ENCODE measurements at regions not wholly inside any gene's neighbourhood (a gene's known extent, or its start where the extent isn't known, plus 50 kb on each side); places are given as distances from the start of the nearest gene placed in this dataset.

DNA sequence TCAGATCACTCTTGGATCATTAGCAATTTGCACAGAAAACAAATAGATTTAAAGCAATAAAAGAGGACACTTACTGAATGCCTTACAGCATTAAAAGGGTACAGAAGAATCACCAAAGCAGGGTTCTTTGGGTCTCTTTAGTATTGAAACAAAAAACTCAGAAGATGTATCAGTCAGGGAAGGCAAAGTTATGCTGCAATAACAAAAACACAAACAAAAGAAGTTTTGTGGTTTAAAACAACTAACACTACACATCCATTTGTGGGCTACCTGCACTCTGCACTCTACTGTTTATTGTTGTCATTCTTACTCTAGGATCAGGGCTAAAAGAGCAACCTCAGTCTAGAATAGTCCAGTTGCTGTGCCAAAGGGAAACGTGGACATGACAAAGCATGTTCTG lies 216.4 kb downstream of the GPAM start:
- H3K36me3 ChIP-seq (ENCODE audit: control insufficient read depth in 2 of 2, insufficient read depth in 2 of 2, low read length in 1 of 2): no peaks in the 10 kb centered on the region
- H3K9ac ChIP-seq (ENCODE audit: control insufficient read depth, insufficient read depth, low read length): no peak overlapping the region
- H3K9me3 ChIP-seq (replicated peaks; ENCODE audit: control insufficient read depth, insufficient read depth, low read length): no peaks in the 10 kb centered on the region
- ATAC-seq: no peak
- no peaks in the 10 kb centered on the region for H3K27me3 ChIP-seq (replicated peaks in 1 of 2; ENCODE audit: control insufficient read depth in 2 of 2, insufficient read depth in 2 of 2, low read length in 1 of 2)
- intact Hi-C loops (cut with micrococcal nuclease; ENCODE audit: unreplicated experiment): no loop called here
- in situ Hi-C loops (cut with MboI): no loop called here
- no peak overlapping the region for H3K4me2 ChIP-seq (ENCODE audit: control insufficient read depth, insufficient read depth)
- ChIA-PET CTCF (no interaction called here), POLR2A (no interaction called here), RAD21 (ENCODE audit: unreplicated experiment) (no interaction called here), SMC1A (ENCODE audit: uncharacterized antibody, unreplicated experiment) (no interaction called here)
- H3K4me1 ChIP-seq (ENCODE audit: control insufficient read depth, insufficient read depth, low read length): no peaks in the 10 kb centered on the region
- H3K27ac ChIP-seq (ENCODE audit: control insufficient read depth, insufficient read depth): no peak overlapping the region
- H3K4me3 ChIP-seq: no peak overlapping the region
- H3K79me2 ChIP-seq (ENCODE audit: control insufficient read depth, insufficient read depth, low read length): no peaks in the 10 kb centered on the region
- no peak for FAIRE-seq
- H4K20me1 ChIP-seq (ENCODE audit: control insufficient read depth, insufficient read depth): no peaks in the 10 kb centered on the region
- no peak overlapping the region for H2AFZ ChIP-seq (ENCODE audit: control insufficient read depth, low read depth, low read length)
- no peak for DNase-seq (ENCODE audit: low read depth, low spot score)
- BruUV-seq (replicated peaks): no TSS peak
- WGBS (ENCODE audit: insufficient coverage, insufficient replicate concordance, low lambda C conversion rate, missing lambda C conversion rate): 0% methylated on average over 1 of the region's 1 CpG
- TF ChIP-seq FOXM1 (IDR thresholded peaks at IDR 0.05; ENCODE audit: low read depth, low read length): no peak
- TF ChIP-seq IRF5 (IDR thresholded peaks at IDR 0.05; ENCODE audit: borderline replicate concordance): no peak
- TF ChIP-seq ZNF207 (IDR thresholded peaks at IDR 0.05; ENCODE audit: borderline replicate concordance): no peak
- TF ChIP-seq USF1 (IDR thresholded peaks at IDR 0.05; ENCODE audit: borderline replicate concordance, extremely low read length, insufficient read depth, low read depth, low read length): no peak
- TF ChIP-seq EP300 (IDR thresholded peaks at IDR 0.05; ENCODE audit: borderline replicate concordance in 1 of 2, control insufficient read depth in 1 of 2, low read depth in 2 of 2, low read length in 2 of 2): no peak
- TF ChIP-seq MTA2 (IDR thresholded peaks at IDR 0.05; ENCODE audit: low read depth): no peak
- TF ChIP-seq, protein P1, sequence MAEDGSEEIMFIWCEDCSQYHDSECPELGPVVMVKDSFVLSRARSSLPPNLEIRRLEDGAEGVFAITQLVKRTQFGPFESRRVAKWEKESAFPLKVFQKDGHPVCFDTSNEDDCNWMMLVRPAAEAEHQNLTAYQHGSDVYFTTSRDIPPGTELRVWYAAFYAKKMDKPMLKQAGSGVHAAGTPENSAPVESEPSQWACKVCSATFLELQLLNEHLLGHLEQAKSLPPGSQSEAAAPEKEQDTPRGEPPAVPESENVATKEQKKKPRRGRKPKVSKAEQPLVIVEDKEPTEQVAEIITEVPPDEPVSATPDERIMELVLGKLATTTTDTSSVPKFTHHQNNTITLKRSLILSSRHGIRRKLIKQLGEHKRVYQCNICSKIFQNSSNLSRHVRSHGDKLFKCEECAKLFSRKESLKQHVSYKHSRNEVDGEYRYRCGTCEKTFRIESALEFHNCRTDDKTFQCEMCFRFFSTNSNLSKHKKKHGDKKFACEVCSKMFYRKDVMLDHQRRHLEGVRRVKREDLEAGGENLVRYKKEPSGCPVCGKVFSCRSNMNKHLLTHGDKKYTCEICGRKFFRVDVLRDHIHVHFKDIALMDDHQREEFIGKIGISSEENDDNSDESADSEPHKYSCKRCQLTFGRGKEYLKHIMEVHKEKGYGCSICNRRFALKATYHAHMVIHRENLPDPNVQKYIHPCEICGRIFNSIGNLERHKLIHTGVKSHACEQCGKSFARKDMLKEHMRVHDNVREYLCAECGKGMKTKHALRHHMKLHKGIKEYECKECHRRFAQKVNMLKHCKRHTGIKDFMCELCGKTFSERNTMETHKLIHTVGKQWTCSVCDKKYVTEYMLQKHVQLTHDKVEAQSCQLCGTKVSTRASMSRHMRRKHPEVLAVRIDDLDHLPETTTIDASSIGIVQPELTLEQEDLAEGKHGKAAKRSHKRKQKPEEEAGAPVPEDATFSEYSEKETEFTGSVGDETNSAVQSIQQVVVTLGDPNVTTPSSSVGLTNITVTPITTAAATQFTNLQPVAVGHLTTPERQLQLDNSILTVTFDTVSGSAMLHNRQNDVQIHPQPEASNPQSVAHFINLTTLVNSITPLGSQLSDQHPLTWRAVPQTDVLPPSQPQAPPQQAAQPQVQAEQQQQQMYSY (CRISPR knock-in tag; IDR thresholded peaks at IDR 0.05): no peak
- no peak for TF ChIP-seq SP1 (IDR thresholded peaks at IDR 0.05; ENCODE audit: low read depth, low read length)
- TF ChIP-seq NFXL1 (IDR thresholded peaks at IDR 0.05; ENCODE audit: borderline replicate concordance): no peak
- TF ChIP-seq SRF (IDR thresholded peaks at IDR 0.05; ENCODE audit: low read depth in 2 of 2, low read length in 2 of 2): no peak
- no peak for TF ChIP-seq HCFC1 (IDR thresholded peaks at IDR 0.05; ENCODE audit: low read length)
- no peak for TF ChIP-seq CHD4 (IDR thresholded peaks at IDR 0.05)
- no peak for TF ChIP-seq CUX1 (IDR thresholded peaks at IDR 0.05; ENCODE audit: insufficient replicate concordance, low read depth, low read length)
- no peak for TF ChIP-seq IKZF2 (IDR thresholded peaks at IDR 0.05)
